ENCODE measurements at regions not wholly inside any gene's neighbourhood (a gene's known extent, or its start where the extent isn't known, plus 50 kb on each side); places are given as distances from the start of the nearest gene placed in this dataset.

- no peak for TF ChIP-seq CTCF (IDR thresholded peaks at IDR 0.05)
- TF ChIP-seq CBX8 (IDR thresholded peaks at IDR 0.05) = no peak
- no peak for TF ChIP-seq RCOR1 (IDR thresholded peaks at IDR 0.05; ENCODE audit: low read depth, low read length)
- TF ChIP-seq POLR2A (IDR thresholded peaks at IDR 0.05; ENCODE audit: low read length) = no peak
- TF ChIP-seq NPAS2 (CRISPR knock-in tag; IDR thresholded peaks at IDR 0.05; ENCODE audit: borderline replicate concordance) = no peak
- TF ChIP-seq RFX5 (IDR thresholded peaks at IDR 0.05) = no peak
- no peak for TF ChIP-seq ATOH8 (CRISPR knock-in tag; IDR thresholded peaks at IDR 0.05; ENCODE audit: low read depth)
- TF ChIP-seq NR3C1 (IDR thresholded peaks at IDR 0.05) = no peak
Measured at GRCh38 chr11:127825183-127825582, 762.2 kb downstream of the ETS1 start.
